ENCODE measurements at regions not wholly inside any gene's neighbourhood (a gene's known extent, or its start where the extent isn't known, plus 50 kb on each side); places are given as distances from the start of the nearest gene placed in this dataset.

GRCh38 chr16:47895146-47895545 lies 260.6 kb downstream of the ABCC12 start:
- Histone ChIP-seq H3K36me3 (no peaks in the 10 kb centered on the region), H3K27ac (no peak overlapping the region), H3K27me3 (no peaks in the 10 kb centered on the region), H3K9me3 (no peaks in the 10 kb centered on the region), H3K4me3 (no peak overlapping the region), H3K4me1 (no peaks in the 10 kb centered on the region)
- TF ChIP-seq EP300 (IDR thresholded peaks at IDR 0.05) = no peak
- no peak for TF ChIP-seq POLR2AphosphoS5 (IDR thresholded peaks at IDR 0.05)
- TF ChIP-seq CTCF (IDR thresholded peaks at IDR 0.05) = no peak
- no peak for TF ChIP-seq POLR2A (IDR thresholded peaks at IDR 0.05)
- 93 to 94% methylated on average over 10 of the region's 10 CpGs for WGBS, 2 donors
- ATAC-seq (ENCODE audit: low FRiP score in 2 of 2) (no peak), DNase-seq (no peak)

GRCh38 chr16:47892999-47893398 lies 262.8 kb downstream of the ABCC12 start:
- Histone ChIP-seq H3K4me3 (no peak overlapping the region), H3K4me1 (no peaks in the 10 kb centered on the region), H3K27ac (no peak overlapping the region), H3K36me3 (no peaks in the 10 kb centered on the region), H3K9me3 (no peaks in the 10 kb centered on the region), H3K27me3 (no peaks in the 10 kb centered on the region)
- 84% methylated on average over 6 of the region's 6 CpGs for WGBS, 2 donors
- DNase-seq = no peak
- ATAC-seq (ENCODE audit: low FRiP score in 2 of 2) = no peak
- TF ChIP-seq POLR2A (IDR thresholded peaks at IDR 0.05) = no peak
- TF ChIP-seq POLR2AphosphoS5 (IDR thresholded peaks at IDR 0.05) = no peak
- TF ChIP-seq EP300 (IDR thresholded peaks at IDR 0.05) = no peak
- no peak for TF ChIP-seq CTCF (IDR thresholded peaks at IDR 0.05)

- H3K36me3 ChIP-seq = no peaks in the 10 kb centered on the region
- no peak for TF ChIP-seq POLR2AphosphoS5 (IDR thresholded peaks at IDR 0.05)
- TF ChIP-seq CTCF (IDR thresholded peaks at IDR 0.05) = no peak
- TF ChIP-seq EP300 (IDR thresholded peaks at IDR 0.05) = no peak
- no peak for TF ChIP-seq POLR2A (IDR thresholded peaks at IDR 0.05)
- DNase-seq (no peak), ATAC-seq (ENCODE audit: low FRiP score in 2 of 2) (no peak)
- no peak overlapping the region for H3K4me3 ChIP-seq
- H3K27me3 ChIP-seq = no peaks in the 10 kb centered on the region
- H3K4me1 ChIP-seq = no peaks in the 10 kb centered on the region
- no peaks in the 10 kb centered on the region for H3K9me3 ChIP-seq
- WGBS, 2 donors = 86 to 90% methylated on average over 6 of the region's 6 CpGs
- no peak overlapping the region for H3K27ac ChIP-seq
Measured at GRCh38 chr16:47888734-47889133, 267.1 kb downstream of the ABCC12 start.

GRCh38 chr16:47888142-47888541 lies 267.7 kb downstream of the ABCC12 start:
- Histone ChIP-seq H3K27ac (no peak overlapping the region), H3K4me3 (no peak overlapping the region), H3K36me3 (no peaks in the 10 kb centered on the region), H3K4me1 (no peaks in the 10 kb centered on the region), H3K9me3 (no peaks in the 10 kb centered on the region), H3K27me3 (no peaks in the 10 kb centered on the region)
- no peak for ATAC-seq (ENCODE audit: low FRiP score in 2 of 2)
- whole genome bisulfite sequencing, 2 donors = 42 to 46% methylated on average over 3 of the region's 3 CpGs
- DNase-seq = peak in 1 of 2 donors; percentile 30
- no peak for TF ChIP-seq POLR2A (IDR thresholded peaks at IDR 0.05)
- no peak for TF ChIP-seq POLR2AphosphoS5 (IDR thresholded peaks at IDR 0.05)
- TF ChIP-seq EP300 (IDR thresholded peaks at IDR 0.05) = no peak
- no peak for TF ChIP-seq CTCF (IDR thresholded peaks at IDR 0.05)

GRCh38 chr16:47887496-47887895 lies 268.3 kb downstream of the ABCC12 start:
- H3K36me3 ChIP-seq = no peaks in the 10 kb centered on the region
- no peak for TF ChIP-seq POLR2A (IDR thresholded peaks at IDR 0.05)
- no peak for TF ChIP-seq POLR2AphosphoS5 (IDR thresholded peaks at IDR 0.05)
- no peak for TF ChIP-seq CTCF (IDR thresholded peaks at IDR 0.05)
- TF ChIP-seq EP300 (IDR thresholded peaks at IDR 0.05) = no peak
- ATAC-seq (ENCODE audit: low FRiP score in 2 of 2) (no peak), DNase-seq (no peak)
- no peak overlapping the region for H3K4me3 ChIP-seq
- no peak overlapping the region for H3K27ac ChIP-seq
- no peaks in the 10 kb centered on the region for H3K4me1 ChIP-seq
- 45 to 47% methylated on average over 4 to 5 of the region's 5 CpGs for WGBS, 2 donors
- H3K9me3 ChIP-seq = no peaks in the 10 kb centered on the region
- H3K27me3 ChIP-seq = no peaks in the 10 kb centered on the region
